Astrocyte of the hippocampus (primary cell): ENCODE measurements at regions not wholly inside any gene's neighbourhood (a gene's known extent, or its start where the extent isn't known, plus 50 kb on each side); places are given as distances from the start of the nearest gene placed in this dataset.
"Not testable (repeated sequence)": the region's sequence is repeated elsewhere in the genome, so short reads cannot be mapped to it uniquely, and the experiment has no call there.

Experiments used
- DNase-seq: peaks from one replicate; pipeline ENCODE4 v3.0.0; 2011; ENCODE audit warnings: low read depth, low spot score

- no peak for DNase-seq
Measured at GRCh38 chr13:33550885-33551284, 265.3 kb upstream of the STARD13 start.

GRCh38 chr13:33554919-33555791 is 262.8 kb upstream of the RFC3 start:
- peak; percentile 12 for DNase-seq

- no peak for DNase-seq
Measured at GRCh38 chr13:33556828-33557227, 261.1 kb upstream of the RFC3 start.

- DNase-seq: peak; percentile 37
Measured at GRCh38 chr13:33560726-33561125, 257.2 kb upstream of the RFC3 start.

GRCh38 chr13:33561627-33562026 is 256.3 kb upstream of the RFC3 start:
- DNase-seq: no peak

- DNase-seq: no peak
Measured at GRCh38 chr13:33571618-33572017, 246.3 kb upstream of the RFC3 start.

- not testable (repeated sequence) for DNase-seq
Measured at GRCh38 chr13:33572322-33572721, 245.6 kb upstream of the RFC3 start.

- DNase-seq: no peak
Measured at GRCh38 chr13:33575378-33575777, 242.6 kb upstream of the RFC3 start.

GRCh38 chr13:33577007-33577406 is 240.9 kb upstream of the RFC3 start:
- DNase-seq: peak; percentile 17

GRCh38 chr13:33578786-33579185 is 239.2 kb upstream of the RFC3 start:
- peak; percentile 39 for DNase-seq

GRCh38 chr13:33582121-33582520 is 235.8 kb upstream of the RFC3 start:
- no peak for DNase-seq

- no peak for DNase-seq
Measured at GRCh38 chr13:33583398-33583797, 234.6 kb upstream of the RFC3 start.

- no peak for DNase-seq
Measured at GRCh38 chr13:33590936-33591335, 227.0 kb upstream of the RFC3 start.

- peak; percentile 33 for DNase-seq
Measured at GRCh38 chr13:33606692-33607091, 211.3 kb upstream of the RFC3 start.

- no peak for DNase-seq
Measured at GRCh38 chr13:33610438-33611120, 207.4 kb upstream of the RFC3 start.

- DNase-seq: peak; percentile 90
Measured at GRCh38 chr13:33611121-33611805, 206.7 kb upstream of the RFC3 start.

GRCh38 chr13:33612641-33613638 is 205.0 kb upstream of the RFC3 start:
- DNase-seq: no peak

- DNase-seq: no peak
Measured at GRCh38 chr13:33615436-33615835, 202.5 kb upstream of the RFC3 start.

- no peak for DNase-seq
Measured at GRCh38 chr13:33616130-33616529, 201.8 kb upstream of the RFC3 start.

- DNase-seq: no peak
Measured at GRCh38 chr13:33617055-33617454, 200.9 kb upstream of the RFC3 start.

GRCh38 chr13:33624253-33624652 is 193.7 kb upstream of the RFC3 start:
- no peak for DNase-seq
